Sciatic nerve (tissue), 2 donors: ENCODE measurements at regions not wholly inside any gene's neighbourhood (a gene's known extent, or its start where the extent isn't known, plus 50 kb on each side); places are given as distances from the start of the nearest gene placed in this dataset.

ENCODE experiments used
- ATAC-seq: fragments of 200-7000 bp; cut with Tn5 transposase; one replicate; pipeline ENCODE4 v1.9.1; 2020; ENCODE audit warnings: mild to moderate bottlenecking, moderate library complexity
- DNase-seq: peaks from one replicate; pipeline ENCODE4 v3.0.0-alpha.2; 2020; ENCODE audit warnings: low spot score
- intact Hi-C: fragments of 100-400 bp; cut with DNase I; formaldehyde crosslinking; loops from one replicate; pipeline ENCODE4 v1.14.2; 2022
- donor health status: DM: no; HTN: no; CAD: no.
- donor health status: DM: no; HTN: no; CAD: no.

- intact Hi-C loops = no loop called here
- DNase-seq (no peak), ATAC-seq (no peak)
Measured at GRCh38 chr7:136229790-136230189, 252.6 kb upstream of the MTPN start.

DNA sequence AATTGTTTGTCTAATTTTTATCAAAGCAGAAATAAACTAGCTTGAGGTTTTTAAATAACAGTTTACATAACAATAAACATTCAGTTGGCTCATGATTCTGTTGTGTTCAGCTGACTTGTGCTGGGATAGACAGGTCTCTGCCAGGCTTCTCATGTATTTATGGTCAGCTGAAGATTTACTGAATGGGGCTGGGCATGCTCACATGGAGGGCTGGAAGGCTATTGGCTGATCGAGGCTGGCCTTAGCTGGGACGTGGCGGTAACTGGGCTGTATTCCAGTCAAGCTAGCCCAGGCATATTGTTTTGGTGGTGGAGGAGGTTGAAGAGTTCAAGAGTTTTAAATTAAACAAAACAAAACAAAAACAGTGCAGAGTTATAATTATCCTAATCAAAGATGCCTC lies 251.0 kb upstream of the MTPN start:
- no peak for ATAC-seq
- no peak for DNase-seq
- intact Hi-C loops = no loop called here

DNA sequence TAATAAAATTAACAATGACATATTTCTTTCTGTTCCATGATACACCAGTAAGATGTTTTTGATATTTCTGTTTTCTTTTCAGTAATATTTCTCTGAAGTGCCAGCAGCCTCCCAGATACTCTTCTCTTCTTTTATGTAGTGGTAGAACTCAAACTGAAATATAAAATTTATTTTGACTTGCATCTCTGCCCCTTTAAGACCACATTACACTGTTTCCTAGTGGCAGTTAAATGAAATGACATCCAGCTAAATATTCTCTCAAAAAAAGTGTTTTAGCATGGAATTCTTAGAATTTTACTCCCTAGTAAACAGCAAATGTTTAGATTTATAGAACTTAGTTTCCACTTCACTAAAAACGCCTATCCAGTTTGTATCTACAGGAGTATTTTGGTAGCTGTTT lies 237.2 kb upstream of the MTPN start:
- intact Hi-C loops = no loop called here

GRCh38 chr7:136213012-136213411 lies 235.9 kb upstream of the MTPN start:
- DNase-seq (no peak), ATAC-seq (no peak)
- intact Hi-C loops = no loop called here

More for the DNA sequence above, 237.2 kb upstream of the MTPN start:
- no peak for ATAC-seq
- no peak for DNase-seq

DNA sequence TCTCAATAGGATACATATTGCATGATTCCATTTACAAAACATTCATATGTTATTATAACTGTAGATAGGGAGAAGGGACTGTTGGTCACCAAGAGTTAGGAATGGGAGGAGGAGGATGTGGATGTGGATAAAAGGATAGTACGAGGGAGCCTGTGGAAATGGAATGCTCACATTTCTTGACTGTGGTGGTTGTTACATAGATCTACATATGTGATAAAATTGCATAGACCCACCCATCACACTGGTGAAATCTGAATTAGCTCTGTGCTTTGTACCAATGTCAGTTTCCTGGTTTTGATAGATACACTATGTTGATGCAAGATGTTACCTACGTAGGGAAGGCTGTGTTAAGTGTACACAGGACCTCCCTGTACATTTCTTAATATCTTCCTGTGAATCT lies 233.5 kb upstream of the MTPN start:
- intact Hi-C loops = no loop called here
- ATAC-seq (no peak), DNase-seq (no peak)

DNA sequence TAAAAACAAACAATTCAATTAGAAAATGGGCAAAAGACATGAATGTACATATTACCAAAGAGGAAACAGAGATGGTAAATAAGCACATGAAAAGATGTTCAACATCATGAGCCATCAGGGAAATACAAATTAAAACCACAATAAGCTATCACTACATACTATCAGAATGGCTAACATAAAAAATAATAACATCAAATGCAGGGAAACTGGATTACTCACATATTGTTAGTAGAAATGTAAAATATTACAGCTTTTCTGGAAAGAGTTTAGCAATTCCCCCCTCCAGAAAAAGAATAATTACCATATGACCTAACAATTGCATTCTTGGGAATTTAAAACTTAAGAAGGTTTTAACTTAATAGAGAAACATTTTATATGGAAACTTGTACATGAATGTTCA lies 232.9 kb upstream of the MTPN start:
- intact Hi-C loops = no loop called here
- ATAC-seq (no peak), DNase-seq (no peak)

DNA sequence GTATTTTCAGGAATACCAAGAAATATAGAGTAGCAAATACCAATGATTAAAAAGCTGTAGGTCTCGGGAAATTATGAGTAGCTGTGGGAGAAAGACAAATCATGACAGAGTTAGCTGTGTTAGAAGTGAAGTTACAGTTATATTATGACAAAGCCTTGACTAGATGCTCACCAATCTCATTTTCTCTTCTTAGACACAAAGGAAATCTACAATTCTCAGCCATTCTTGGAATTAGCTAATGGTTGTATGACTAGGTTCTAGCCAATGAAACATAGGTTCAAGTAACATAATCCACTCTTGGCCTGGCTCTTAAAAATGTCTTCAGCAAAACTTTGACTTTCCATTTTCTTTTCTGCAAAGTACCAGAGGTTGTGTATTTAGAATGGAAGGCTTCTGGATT lies 228.8 kb upstream of the MTPN start:
- ATAC-seq (no peak), DNase-seq (no peak)
- intact Hi-C loops = no loop called here

DNA sequence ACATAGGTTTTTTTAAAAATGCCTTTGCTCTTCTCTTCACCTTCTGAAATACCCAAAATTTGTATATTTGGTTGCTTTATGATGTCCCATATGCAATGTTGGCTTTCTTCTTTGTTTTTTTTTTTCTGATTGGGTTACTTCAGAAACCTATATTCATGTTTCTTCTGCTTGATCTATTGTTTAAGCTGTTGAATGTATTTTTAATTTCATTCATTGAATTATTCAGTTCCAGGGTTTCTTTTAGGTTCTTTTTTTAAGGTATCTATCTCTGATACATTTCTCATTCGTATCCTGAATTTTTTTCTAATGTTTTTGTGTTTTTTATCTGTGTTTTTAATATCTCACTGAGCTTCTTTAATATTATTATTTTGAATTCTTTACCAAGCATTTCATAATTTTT lies 221.0 kb upstream of the MTPN start:
- intact Hi-C loops = no loop called here
- DNase-seq (no peak), ATAC-seq (no peak)

DNA sequence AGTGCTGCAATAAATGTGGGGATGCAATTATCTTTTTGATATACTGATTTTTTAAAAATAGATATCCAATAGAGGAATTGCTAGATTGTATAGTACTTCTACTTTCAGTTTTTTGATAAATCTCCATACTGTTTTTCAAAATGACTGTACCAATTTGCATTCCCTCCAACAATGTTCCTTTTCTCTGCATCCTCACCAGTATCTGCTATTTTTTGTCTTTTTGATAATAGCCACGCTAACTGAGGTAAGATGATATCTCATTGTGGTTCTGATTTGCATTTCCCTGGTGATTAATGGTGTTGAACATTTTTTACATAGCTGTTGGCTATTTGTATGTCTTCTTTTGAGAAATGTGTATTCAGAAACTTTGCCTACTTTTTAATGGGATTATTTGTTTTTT lies 217.7 kb upstream of the MTPN start:
- intact Hi-C loops = no loop called here
- ATAC-seq (no peak), DNase-seq (no peak)

DNA sequence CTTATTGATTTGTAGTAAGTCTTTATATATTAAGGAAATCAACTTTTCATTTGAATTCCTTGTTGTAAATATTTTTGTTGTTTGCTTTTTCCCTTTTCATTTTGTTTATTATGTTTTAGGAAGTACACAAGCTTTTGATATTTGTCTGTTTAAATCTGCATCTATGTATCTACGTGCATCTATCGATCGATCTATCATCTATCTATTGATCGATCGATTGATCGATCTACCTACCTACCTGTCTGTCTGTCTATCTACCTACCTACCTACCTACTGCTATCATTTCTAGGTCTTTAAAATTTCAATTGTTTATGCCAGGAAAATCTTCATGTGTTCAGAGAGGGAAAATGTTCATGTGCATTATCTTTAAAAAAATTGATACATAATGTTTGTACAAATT lies 216.8 kb upstream of the MTPN start:
- ATAC-seq = no peak
- intact Hi-C loops = no loop called here
- no peak for DNase-seq

- ATAC-seq (no peak), DNase-seq (no peak)
- intact Hi-C loops = no loop called here
Measured at GRCh38 chr7:136189506-136189998, 212.4 kb upstream of the MTPN start.

DNA sequence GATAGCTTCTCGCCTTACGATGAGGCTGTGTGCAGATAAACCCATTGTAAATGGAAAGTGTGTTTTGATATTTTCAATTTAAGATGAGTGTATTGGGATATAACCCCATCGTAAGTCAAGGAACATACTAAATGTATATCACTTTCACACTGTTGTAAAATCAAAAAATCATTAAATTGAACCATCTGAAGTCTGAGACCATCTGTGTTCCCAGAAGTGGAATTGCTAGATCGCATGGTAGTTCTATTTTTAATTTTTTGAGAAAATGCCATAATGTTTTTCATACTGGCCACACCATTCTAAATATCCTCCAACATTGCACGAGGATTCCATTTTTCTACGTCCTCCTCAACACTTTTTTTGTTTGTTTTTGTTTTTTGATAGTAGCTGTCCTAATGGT lies 209.1 kb upstream of the MTPN start:
- no peak for ATAC-seq
- intact Hi-C loops = no loop called here
- no peak for DNase-seq

DNA sequence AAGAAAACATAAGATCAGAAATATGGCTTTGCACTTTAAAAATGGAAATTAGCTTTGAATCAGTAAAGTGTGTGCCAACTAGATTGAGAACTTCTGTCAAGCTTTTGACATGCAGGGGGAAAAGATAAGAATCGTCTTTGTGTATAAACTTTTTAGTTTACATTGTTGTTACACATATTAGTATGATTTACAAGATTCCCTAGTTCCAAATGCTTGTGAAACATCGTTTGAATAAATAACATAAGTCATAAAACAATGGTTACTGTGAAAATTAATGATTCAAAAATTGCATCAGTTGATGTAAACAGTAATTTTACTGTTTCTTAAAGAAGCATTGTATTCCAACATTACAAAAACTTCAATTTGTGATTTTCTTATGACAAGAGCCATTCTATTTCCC lies 207.6 kb upstream of the MTPN start:
- DNase-seq (no peak), ATAC-seq (no peak)
- intact Hi-C loops = no loop called here

GRCh38 chr7:136183981-136184380 lies 206.8 kb upstream of the MTPN start:
- DNase-seq (no peak), ATAC-seq (no peak)
- intact Hi-C loops = no loop called here

DNA sequence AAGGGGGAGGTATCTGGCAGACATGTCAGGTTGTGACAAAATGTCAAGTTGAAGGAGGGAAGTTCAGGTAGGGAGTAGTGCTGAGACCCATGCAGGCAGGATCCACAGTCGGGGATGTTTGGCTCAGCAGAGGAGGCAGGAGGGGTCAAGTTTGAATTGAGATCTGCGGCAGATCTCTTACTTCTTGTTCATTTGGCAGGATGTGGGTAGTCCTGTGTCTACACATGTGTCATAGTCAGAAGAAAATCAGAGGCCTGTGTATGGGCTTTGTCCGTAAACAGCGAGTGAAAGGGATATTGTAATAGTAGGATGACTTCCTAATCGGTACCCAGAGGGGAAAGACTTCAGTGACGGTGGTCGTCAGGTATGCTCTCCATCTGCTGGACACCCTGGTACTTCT lies 203.8 kb upstream of the MTPN start:
- intact Hi-C loops = no loop called here
- ATAC-seq (no peak), DNase-seq (no peak)

DNA sequence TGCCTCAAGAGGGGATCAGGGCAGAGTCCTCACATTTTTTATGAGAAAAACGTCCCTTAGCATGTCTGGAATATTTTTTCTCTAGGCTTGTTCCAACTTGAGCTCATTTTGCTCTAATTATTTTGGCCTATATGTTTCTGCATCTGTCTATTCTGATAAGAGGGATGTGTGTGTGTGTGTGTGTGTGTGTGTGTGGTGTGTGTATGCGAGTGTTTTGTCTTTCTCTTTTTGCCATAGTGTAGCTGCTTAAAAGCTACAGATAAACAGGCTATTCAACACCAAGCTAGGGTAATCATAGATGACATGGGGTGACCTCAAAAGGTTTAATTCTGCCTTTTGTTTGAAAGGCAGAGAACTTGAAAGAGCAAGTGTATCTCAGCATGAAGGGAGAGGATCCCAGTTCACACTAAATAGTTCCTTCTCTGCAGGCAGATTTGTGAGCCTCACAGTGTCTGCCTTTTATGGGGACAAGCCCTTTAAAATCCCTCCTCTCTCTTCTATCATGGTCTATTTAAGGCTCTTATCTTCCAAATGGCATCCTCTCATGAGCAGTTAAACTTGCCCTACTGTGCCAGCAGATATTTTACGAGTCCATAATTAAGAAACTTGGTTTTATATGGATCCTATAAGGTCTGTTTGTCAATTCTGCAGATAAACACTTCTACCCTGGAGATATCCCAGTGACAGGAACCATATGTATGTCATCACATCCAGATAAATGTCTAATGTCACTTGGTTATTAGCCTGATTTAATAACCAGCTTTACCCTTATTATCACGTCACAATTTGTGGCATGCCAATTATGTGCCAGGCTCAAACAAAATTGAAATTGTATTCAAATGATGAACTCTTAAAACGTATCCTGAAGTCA lies 202.9 kb upstream of the MTPN start:
- DNase-seq (no peak), ATAC-seq (no peak)
- intact Hi-C loops = no loop called here

DNA sequence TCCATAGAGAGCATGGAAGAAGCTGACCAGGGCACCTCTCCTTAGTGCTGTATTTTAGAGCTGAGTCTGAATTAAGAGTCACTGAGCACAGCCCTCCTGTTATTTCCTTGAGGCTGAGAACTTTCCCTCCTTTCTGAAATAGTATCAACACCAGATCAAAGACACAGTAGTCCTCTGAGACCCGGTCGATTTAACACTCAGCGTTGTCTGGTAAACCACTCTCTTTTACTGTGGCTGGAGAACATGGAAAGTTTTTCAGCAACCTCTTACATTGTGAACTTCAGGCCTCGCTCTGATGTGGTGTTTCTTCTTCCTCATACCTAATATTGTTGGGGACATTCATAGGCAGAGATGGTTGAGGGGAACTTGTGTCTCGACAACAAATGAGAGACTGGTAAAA lies 202.0 kb upstream of the MTPN start:
- intact Hi-C loops = no loop called here
- no peak for DNase-seq
- no peak for ATAC-seq

DNA sequence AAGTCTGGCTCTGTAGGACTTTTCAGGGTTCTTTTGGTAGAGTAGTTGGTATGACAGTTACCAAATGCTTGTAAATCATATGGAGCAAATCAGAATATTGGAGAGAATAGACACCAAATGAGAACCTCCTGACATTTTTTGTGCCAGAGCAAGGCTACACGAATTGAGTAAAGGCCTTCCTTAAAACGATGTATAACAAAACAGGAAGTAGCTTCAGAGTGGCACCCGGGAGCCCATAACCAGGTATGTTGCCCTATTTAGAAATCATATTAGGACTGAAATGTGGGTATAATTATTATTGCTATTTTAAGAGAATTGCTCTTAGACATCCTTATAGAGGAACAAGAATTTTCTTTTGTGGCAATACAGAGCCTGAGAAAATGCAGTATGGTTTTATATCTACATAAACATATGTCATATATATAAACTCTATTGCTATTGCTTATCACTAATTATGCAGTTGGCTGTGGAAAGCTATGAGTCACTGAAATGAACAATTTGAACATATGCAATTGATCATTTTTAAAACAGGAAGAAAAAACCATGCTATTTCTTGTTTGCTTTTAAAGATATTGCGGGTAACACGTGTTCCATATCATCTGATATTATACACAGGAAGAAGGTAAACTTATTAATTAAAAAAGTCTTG lies 197.4 kb upstream of the MTPN start:
- ATAC-seq = no peak
- DNase-seq = no peak
- intact Hi-C loops = no loop called here

DNA sequence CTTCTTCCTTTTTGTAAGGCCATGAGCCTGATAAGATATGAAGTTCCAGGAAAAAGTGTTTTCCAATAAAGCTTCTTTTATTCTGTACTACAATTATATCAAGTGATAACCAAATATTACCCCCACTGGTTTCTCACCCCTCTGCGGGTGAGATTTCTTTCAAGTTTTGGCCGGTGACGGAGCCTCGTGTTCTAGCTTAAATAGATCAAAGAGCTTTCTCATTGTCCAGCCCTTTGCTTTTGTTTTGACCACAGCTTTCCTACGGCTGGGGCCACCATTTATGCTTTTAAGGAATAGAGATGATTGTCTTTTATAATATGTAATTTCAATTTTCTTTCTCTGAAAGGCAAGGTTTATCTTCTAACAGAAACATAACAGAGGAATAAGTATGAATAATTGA lies 196.7 kb upstream of the MTPN start:
- intact Hi-C loops = no loop called here
- DNase-seq (no peak), ATAC-seq (no peak)

GRCh38 chr7:136171233-136171632 lies 194.1 kb upstream of the MTPN start:
- intact Hi-C loops = no loop called here
- ATAC-seq = no peak
- DNase-seq = no peak

- intact Hi-C loops = no loop called here
- DNase-seq (no peak), ATAC-seq (no peak)
Measured at GRCh38 chr7:136168821-136169220, 191.7 kb upstream of the MTPN start.
